ENCODE measurements at regions not wholly inside any gene's neighbourhood (a gene's known extent, or its start where the extent isn't known, plus 50 kb on each side); places are given as distances from the start of the nearest gene placed in this dataset.

GRCh38 chr1:163509114-163509513 lies 187.4 kb downstream of the NUF2 start:
- TF ChIP-seq CTCF (conservative IDR thresholded peaks at IDR 0.05; ENCODE audit: low read length) (no peak), EZH2phosphoT487 (IDR thresholded peaks at IDR 0.05; ENCODE audit: borderline replicate concordance, low read depth, low read length) (no peak)
- H2AFZ ChIP-seq (ENCODE audit: low read length), result no peak overlapping the region
- H3K4me1 ChIP-seq (ENCODE audit: insufficient read depth, low read length, poor library complexity, severe bottlenecking), result no peaks in the 10 kb centered on the region
- no peaks in the 10 kb centered on the region for H4K20me1 ChIP-seq (ENCODE audit: insufficient read depth, low read length)
- H3K36me3 ChIP-seq (ENCODE audit: insufficient read depth, low read length), result no peaks in the 10 kb centered on the region
- no peak overlapping the region for H3K4me2 ChIP-seq (ENCODE audit: low read length)
- no peaks in the 10 kb centered on the region for H3K79me2 ChIP-seq (ENCODE audit: insufficient read depth, low read depth, low read length)
- no peaks in the 10 kb centered on the region for H3K9me3 ChIP-seq (ENCODE audit: low read length)
- no peak for DNase-seq (ENCODE audit: low spot score)
- no peak overlapping the region for H3K27ac ChIP-seq (ENCODE audit: low read depth, low read length, poor library complexity, severe bottlenecking)
- CTCF ChIA-PET (ENCODE audit: unreplicated experiment), result no interaction called here
- intact Hi-C loops (cut with micrococcal nuclease; ENCODE audit: unreplicated experiment), result no loop called here
- no peaks in the 10 kb centered on the region for H3K9me2 ChIP-seq (ENCODE audit: insufficient read depth, low read length)
- BruUV-seq (replicated peaks), result no TSS peak
- no peak overlapping the region for H3K4me3 ChIP-seq (ENCODE audit: low read depth, low read length, poor library complexity, severe bottlenecking)
- POLR2A ChIA-PET, result no interaction called here

- Histone ChIP-seq H3K4me1 (ENCODE audit: insufficient read depth, low read length, poor library complexity, severe bottlenecking) (no peaks in the 10 kb centered on the region), H3K9me2 (ENCODE audit: insufficient read depth, low read length) (no peaks in the 10 kb centered on the region), H3K79me2 (ENCODE audit: insufficient read depth, low read depth, low read length) (no peaks in the 10 kb centered on the region), H3K27ac (ENCODE audit: low read depth, low read length, poor library complexity, severe bottlenecking) (no peak overlapping the region), H3K9me3 (ENCODE audit: low read length) (no peaks in the 10 kb centered on the region), H4K20me1 (ENCODE audit: insufficient read depth, low read length) (no peaks in the 10 kb centered on the region), H3K4me2 (ENCODE audit: low read length) (no peak overlapping the region), H3K4me3 (ENCODE audit: low read depth, low read length, poor library complexity, severe bottlenecking) (no peak overlapping the region), H2AFZ (ENCODE audit: low read length) (no peak overlapping the region), H3K36me3 (ENCODE audit: insufficient read depth, low read length) (no peaks in the 10 kb centered on the region)
- DNase-seq (ENCODE audit: low spot score), result no peak
- intact Hi-C loops (cut with micrococcal nuclease; ENCODE audit: unreplicated experiment), result no loop called here
- no TSS peak for BruUV-seq (replicated peaks)
- TF ChIP-seq CTCF (conservative IDR thresholded peaks at IDR 0.05; ENCODE audit: low read length) (no peak), EZH2phosphoT487 (IDR thresholded peaks at IDR 0.05; ENCODE audit: borderline replicate concordance, low read depth, low read length) (no peak)
- ChIA-PET POLR2A (interaction anchor here (0.7 kb wide), 1 partner anchor 45 kb away, joined by 5 read pairs; no protein-coding TSS in a partner anchor), CTCF (ENCODE audit: unreplicated experiment) (no interaction called here)
These were observed 190.7 kb downstream of the NUF2 start for GRCh38 chr1:163512349-163512989.

GRCh38 chr1:163523375-163524029 lies 201.7 kb downstream of the NUF2 start:
- intact Hi-C loops (cut with micrococcal nuclease; ENCODE audit: unreplicated experiment), result no loop called here
- TF ChIP-seq EZH2phosphoT487 (IDR thresholded peaks at IDR 0.05; ENCODE audit: borderline replicate concordance, low read depth, low read length), result no peak
- no peak for TF ChIP-seq CTCF (conservative IDR thresholded peaks at IDR 0.05; ENCODE audit: low read length)
- Histone ChIP-seq H3K4me3 (ENCODE audit: low read depth, low read length, poor library complexity, severe bottlenecking) (no peak overlapping the region), H2AFZ (ENCODE audit: low read length) (no peak overlapping the region), H3K4me1 (ENCODE audit: insufficient read depth, low read length, poor library complexity, severe bottlenecking) (no peaks in the 10 kb centered on the region), H3K79me2 (ENCODE audit: insufficient read depth, low read depth, low read length) (no peaks in the 10 kb centered on the region), H3K9me3 (ENCODE audit: low read length) (no peaks in the 10 kb centered on the region), H3K27ac (ENCODE audit: low read depth, low read length, poor library complexity, severe bottlenecking) (no peak overlapping the region), H3K36me3 (ENCODE audit: insufficient read depth, low read length) (no peaks in the 10 kb centered on the region), H3K4me2 (ENCODE audit: low read length) (no peak overlapping the region), H3K9me2 (ENCODE audit: insufficient read depth, low read length) (no peaks in the 10 kb centered on the region), H4K20me1 (ENCODE audit: insufficient read depth, low read length) (no peaks in the 10 kb centered on the region)
- POLR2A ChIA-PET, result no interaction called here
- CTCF ChIA-PET (ENCODE audit: unreplicated experiment), result no interaction called here
- BruUV-seq (replicated peaks), result no TSS peak
- no peak for DNase-seq (ENCODE audit: low spot score)
